ENCODE measurements at regions not wholly inside any gene's neighbourhood (a gene's known extent, or its start where the extent isn't known, plus 50 kb on each side); places are given as distances from the start of the nearest gene placed in this dataset.
A peak's percentile ranks its signal among the peaks of the same experiment; 100 is the strongest.
"Not testable (repeated sequence)": the region's sequence is repeated elsewhere in the genome, so short reads cannot be mapped to it uniquely, and the experiment has no call there.

- TF ChIP-seq, protein P1, sequence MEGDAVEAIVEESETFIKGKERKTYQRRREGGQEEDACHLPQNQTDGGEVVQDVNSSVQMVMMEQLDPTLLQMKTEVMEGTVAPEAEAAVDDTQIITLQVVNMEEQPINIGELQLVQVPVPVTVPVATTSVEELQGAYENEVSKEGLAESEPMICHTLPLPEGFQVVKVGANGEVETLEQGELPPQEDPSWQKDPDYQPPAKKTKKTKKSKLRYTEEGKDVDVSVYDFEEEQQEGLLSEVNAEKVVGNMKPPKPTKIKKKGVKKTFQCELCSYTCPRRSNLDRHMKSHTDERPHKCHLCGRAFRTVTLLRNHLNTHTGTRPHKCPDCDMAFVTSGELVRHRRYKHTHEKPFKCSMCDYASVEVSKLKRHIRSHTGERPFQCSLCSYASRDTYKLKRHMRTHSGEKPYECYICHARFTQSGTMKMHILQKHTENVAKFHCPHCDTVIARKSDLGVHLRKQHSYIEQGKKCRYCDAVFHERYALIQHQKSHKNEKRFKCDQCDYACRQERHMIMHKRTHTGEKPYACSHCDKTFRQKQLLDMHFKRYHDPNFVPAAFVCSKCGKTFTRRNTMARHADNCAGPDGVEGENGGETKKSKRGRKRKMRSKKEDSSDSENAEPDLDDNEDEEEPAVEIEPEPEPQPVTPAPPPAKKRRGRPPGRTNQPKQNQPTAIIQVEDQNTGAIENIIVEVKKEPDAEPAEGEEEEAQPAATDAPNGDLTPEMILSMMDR (conservative IDR thresholded peaks at IDR 0.05 in 1 of 2, IDR thresholded peaks at IDR 0.05 in 1 of 2; ENCODE audit: low read depth in 1 of 2, low read length in 2 of 2), result no peak
- no peaks in the 10 kb centered on the region for H4K20me1 ChIP-seq (ENCODE audit: control insufficient read depth, extremely low read depth, insufficient read depth, low read length)
- DNase-seq (ENCODE audit: low read depth in 2 of 2), result no peak
- H3K27ac ChIP-seq (ENCODE audit: insufficient read depth, low read length), result no peak overlapping the region
- H2AFZ ChIP-seq (ENCODE audit: low read length), result no peak overlapping the region
- H3K9me3 ChIP-seq (ENCODE audit: control insufficient read depth, insufficient read depth, low read depth, low read length), result no peaks in the 10 kb centered on the region
- H3K4me3 ChIP-seq (replicated peaks in 1 of 4; ENCODE audit: control extremely low read depth in 1 of 4, insufficient read depth in 1 of 4, low read depth in 3 of 4, low read length in 4 of 4), result no peak overlapping the region
- no peaks in the 10 kb centered on the region for H3K4me1 ChIP-seq (ENCODE audit: control insufficient read depth, extremely low read depth, insufficient read depth, low read length)
- no peak overlapping the region for H3K4me2 ChIP-seq (ENCODE audit: extremely low read depth, insufficient read depth, low read length)
- H3K79me2 ChIP-seq (ENCODE audit: control insufficient read depth, insufficient read depth, low read length), result no peaks in the 10 kb centered on the region
- no peaks in the 10 kb centered on the region for H3K27me3 ChIP-seq (ENCODE audit: control insufficient read depth, insufficient read depth, low read length)
- no peak overlapping the region for H3K9ac ChIP-seq (ENCODE audit: insufficient read depth, low read length)
- no peaks in the 10 kb centered on the region for H3K36me3 ChIP-seq (ENCODE audit: control insufficient read depth, insufficient read depth, low read length)
Measured at GRCh38 chr14:66322564-66322963, 163.6 kb upstream of the CCDC196 start.

DNA sequence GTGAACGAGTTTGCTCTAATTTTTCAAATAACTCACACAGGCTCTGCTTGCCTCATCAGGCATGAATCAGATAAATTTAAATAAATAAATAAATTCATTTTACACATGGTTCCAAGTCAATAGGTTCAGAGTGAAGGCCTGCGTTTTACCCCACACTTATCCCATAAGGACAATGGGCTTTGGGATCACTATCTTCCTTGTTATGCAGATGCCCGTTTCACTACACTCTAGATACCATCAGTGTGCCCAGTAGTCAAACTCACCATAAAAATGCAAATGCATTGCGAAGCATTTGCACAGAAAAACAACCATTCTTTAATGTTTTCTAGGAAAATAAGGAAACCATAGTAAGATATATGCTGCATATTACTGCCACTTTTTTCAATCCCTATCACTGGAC lies 155.9 kb upstream of the CCDC196 start:
- no peak overlapping the region for H3K4me2 ChIP-seq (ENCODE audit: extremely low read depth, insufficient read depth, low read length)
- H3K36me3 ChIP-seq (ENCODE audit: control insufficient read depth, insufficient read depth, low read length), result no peaks in the 10 kb centered on the region
- no peak overlapping the region for H3K4me3 ChIP-seq (replicated peaks in 1 of 4; ENCODE audit: control extremely low read depth in 1 of 4, insufficient read depth in 1 of 4, low read depth in 3 of 4, low read length in 4 of 4)
- no peak overlapping the region for H3K9ac ChIP-seq (ENCODE audit: insufficient read depth, low read length)
- no peaks in the 10 kb centered on the region for H3K4me1 ChIP-seq (ENCODE audit: control insufficient read depth, extremely low read depth, insufficient read depth, low read length)
- no peak for TF ChIP-seq EZH2 (IDR thresholded peaks at IDR 0.05; ENCODE audit: low read length, missing control alignments)
- TF ChIP-seq, protein P1 (conservative IDR thresholded peaks at IDR 0.05 in 1 of 2, IDR thresholded peaks at IDR 0.05 in 1 of 2; ENCODE audit: low read depth in 1 of 2, low read length in 2 of 2), result no peak
- H3K9me3 ChIP-seq (ENCODE audit: control insufficient read depth, insufficient read depth, low read depth, low read length), result no peaks in the 10 kb centered on the region
- no peaks in the 10 kb centered on the region for H3K27me3 ChIP-seq (ENCODE audit: control insufficient read depth, insufficient read depth, low read length)
- H3K79me2 ChIP-seq (ENCODE audit: control insufficient read depth, insufficient read depth, low read length), result no peaks in the 10 kb centered on the region
- H2AFZ ChIP-seq (ENCODE audit: low read length), result no peak overlapping the region
- no peak overlapping the region for H3K27ac ChIP-seq (ENCODE audit: insufficient read depth, low read length)
- no peaks in the 10 kb centered on the region for H4K20me1 ChIP-seq (ENCODE audit: control insufficient read depth, extremely low read depth, insufficient read depth, low read length)
- no peak for DNase-seq (ENCODE audit: low read depth in 2 of 2)

DNA sequence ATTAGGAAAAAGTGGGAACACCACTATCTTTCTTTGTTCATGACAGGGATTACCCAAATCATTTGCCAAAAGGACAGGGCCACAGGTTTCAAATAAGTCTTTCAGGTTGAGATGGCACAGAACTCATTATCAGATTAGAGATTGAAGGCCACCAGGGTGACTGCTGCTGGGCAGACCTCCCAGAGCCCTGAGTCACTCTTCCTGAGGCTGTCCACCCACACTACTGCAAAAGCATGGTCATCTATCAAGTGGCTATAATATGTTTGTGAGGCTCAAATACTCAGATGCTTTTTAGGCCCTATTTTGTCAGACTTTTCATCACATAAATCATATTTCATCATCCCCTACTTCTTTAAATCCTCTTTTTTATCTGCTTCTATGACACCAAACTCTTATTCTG lies 155.3 kb upstream of the CCDC196 start:
- no peak overlapping the region for H3K4me3 ChIP-seq (replicated peaks in 1 of 4; ENCODE audit: control extremely low read depth in 1 of 4, insufficient read depth in 1 of 4, low read depth in 3 of 4, low read length in 4 of 4)
- no peaks in the 10 kb centered on the region for H3K9me3 ChIP-seq (ENCODE audit: control insufficient read depth, insufficient read depth, low read depth, low read length)
- no peak overlapping the region for H2AFZ ChIP-seq (ENCODE audit: low read length)
- H3K79me2 ChIP-seq (ENCODE audit: control insufficient read depth, insufficient read depth, low read length), result no peaks in the 10 kb centered on the region
- no peaks in the 10 kb centered on the region for H4K20me1 ChIP-seq (ENCODE audit: control insufficient read depth, extremely low read depth, insufficient read depth, low read length)
- TF ChIP-seq, protein P1 (conservative IDR thresholded peaks at IDR 0.05 in 1 of 2, IDR thresholded peaks at IDR 0.05 in 1 of 2; ENCODE audit: low read depth in 1 of 2, low read length in 2 of 2), result no peak
- TF ChIP-seq EZH2 (IDR thresholded peaks at IDR 0.05; ENCODE audit: low read length, missing control alignments), result no peak
- no peak overlapping the region for H3K4me2 ChIP-seq (ENCODE audit: extremely low read depth, insufficient read depth, low read length)
- peak in 1 of 2 donors; percentile 74 for DNase-seq (ENCODE audit: low read depth in 2 of 2)
- no peaks in the 10 kb centered on the region for H3K36me3 ChIP-seq (ENCODE audit: control insufficient read depth, insufficient read depth, low read length)
- no peaks in the 10 kb centered on the region for H3K4me1 ChIP-seq (ENCODE audit: control insufficient read depth, extremely low read depth, insufficient read depth, low read length)
- no peak overlapping the region for H3K27ac ChIP-seq (ENCODE audit: insufficient read depth, low read length)
- H3K9ac ChIP-seq (ENCODE audit: insufficient read depth, low read length), result no peak overlapping the region
- H3K27me3 ChIP-seq (ENCODE audit: control insufficient read depth, insufficient read depth, low read length), result no peaks in the 10 kb centered on the region

GRCh38 chr14:66333293-66333692 lies 152.9 kb upstream of the CCDC196 start:
- not testable (repeated sequence) for H3K4me1 ChIP-seq (ENCODE audit: control insufficient read depth, extremely low read depth, insufficient read depth, low read length); DNase-seq (ENCODE audit: low read depth in 2 of 2); H3K9me3 ChIP-seq (ENCODE audit: control insufficient read depth, insufficient read depth, low read depth, low read length); H2AFZ ChIP-seq (ENCODE audit: low read length); H3K36me3 ChIP-seq (ENCODE audit: control insufficient read depth, insufficient read depth, low read length); H3K4me3 ChIP-seq (replicated peaks in 1 of 4; ENCODE audit: control extremely low read depth in 1 of 4, insufficient read depth in 1 of 4, low read depth in 3 of 4, low read length in 4 of 4); H3K27me3 ChIP-seq (ENCODE audit: control insufficient read depth, insufficient read depth, low read length); H3K9ac ChIP-seq (ENCODE audit: insufficient read depth, low read length); H3K27ac ChIP-seq (ENCODE audit: insufficient read depth, low read length); H4K20me1 ChIP-seq (ENCODE audit: control insufficient read depth, extremely low read depth, insufficient read depth, low read length); H3K4me2 ChIP-seq (ENCODE audit: extremely low read depth, insufficient read depth, low read length); H3K79me2 ChIP-seq (ENCODE audit: control insufficient read depth, insufficient read depth, low read length)

Measured in fibroblast of lung (primary cell).